K562 (cell line): ENCODE measurements at regions not wholly inside any gene's neighbourhood (a gene's known extent, or its start where the extent isn't known, plus 50 kb on each side); places are given as distances from the start of the nearest gene placed in this dataset.

Experiments
- BDP1 ChIP-seq: IDR thresholded peaks from 3 replicates; pipeline ENCODE4 v1.6.1; 2011; ENCODE audit not compliant: insufficient read length, insufficient read depth
- BHLHE40 ChIP-seq: IDR thresholded peaks from 2 replicates; pipeline ENCODE4 v1.6.1; 2011; ENCODE audit warnings: low read length, improper control_type of control experiment
- CHD1 ChIP-seq: fragments of 200-600 bp; sonication (generic); IDR thresholded peaks from one replicate; pipeline ENCODE4 v1.6.1; 2012; ENCODE audit warnings: mild to moderate bottlenecking, moderate library complexity, low read length, inconsistent platforms
- EZH2 ChIP-seq: IDR thresholded peaks from 2 replicates; pipeline ENCODE4 v1.6.1; 2012; ENCODE audit warnings: low read depth, mild to moderate bottlenecking, inconsistent platforms, low read length, borderline replicate concordance
- FOXM1 ChIP-seq, 2 experiments: fragments of 450-650 bp in 1 of 2; sonication (generic) in 1 of 2; formaldehyde crosslinking in 1 of 2; IDR thresholded peaks; 2 replicates each; pipeline versions ENCODE4 v1.6.1 to v1.9.0; 2017 to 2022; ENCODE audit warnings: low read depth in 2 of 2, mild to moderate bottlenecking in 2 of 2, missing genetic modification reagents in 1 of 2, moderate library complexity in 1 of 2
- KDM5B ChIP-seq: fragments of 200-600 bp; sonication (generic); IDR thresholded peaks from 2 replicates; pipeline ENCODE4 v1.6.1; 2012; ENCODE audit warnings: low read depth, mild to moderate bottlenecking, moderate library complexity, low read length, control low read depth, inconsistent platforms; ENCODE audit not compliant: insufficient replicate concordance
- MXI1 ChIP-seq: IDR thresholded peaks from 2 replicates; pipeline ENCODE4 v1.6.1; 2011; ENCODE audit warnings: low read depth, mild to moderate bottlenecking, improper control_type of control experiment, low read length
- TBP ChIP-seq: optimal IDR thresholded peaks from 2 replicates; pipeline ENCODE3; 2011; ENCODE audit warnings: low read depth, low read length, improper control_type of control experiment
- YY1 ChIP-seq, 3 experiments: IDR thresholded peaks; 2 replicates each; pipeline ENCODE4 v1.6.1; 2011; ENCODE audit warnings: low read length in 2 of 3, mild to moderate bottlenecking in 2 of 3, moderate library complexity in 2 of 3, borderline replicate concordance in 1 of 3, control low read depth in 1 of 3, low read depth in 1 of 3; ENCODE audit not compliant: insufficient read depth in 3 of 3, insufficient replicate concordance in 2 of 3, control insufficient read depth in 1 of 3, insufficient read length in 1 of 3; ENCODE audit errors: extremely low read depth in 1 of 3
- ZNF699 ChIP-seq: fragments of 250-450 bp; sonication (Bioruptor Pico); IDR thresholded peaks from 2 replicates; pipeline ENCODE4 v1.8.0; 2021; ENCODE audit warnings: mild to moderate bottlenecking, moderate library complexity; ENCODE audit not compliant: insufficient replicate concordance
- ZNF75A ChIP-seq: fragments of 450-650 bp; formaldehyde crosslinking; IDR thresholded peaks from 2 replicates; pipeline ENCODE4 v1.4.0; 2020; ENCODE audit warnings: mild to moderate bottlenecking
- TF ChIP-seq, protein P1 (sequence below), 3 experiments: IDR thresholded peaks in 2 of 3; conservative IDR thresholded peaks in 1 of 3; 2 replicates each; pipeline ENCODE4 v1.5.1; 2011 to 2012; ENCODE audit warnings: low read length in 3 of 3, mild to moderate bottlenecking in 3 of 3, control low read depth in 2 of 3, improper control_type of control experiment in 1 of 3, inconsistent platforms in 1 of 3, low read depth in 1 of 3, mixed read lengths in 1 of 3, moderate library complexity in 1 of 3; ENCODE audit not compliant: insufficient read depth in 2 of 3

- no peak for TF ChIP-seq TBP
- no peak for TF ChIP-seq ZNF699 (CRISPR knock-in tag)
- no peak for TF ChIP-seq ZNF75A
- TF ChIP-seq EZH2 = no peak
- no peak for TF ChIP-seq MXI1
- TF ChIP-seq CHD1 = no peak
- TF ChIP-seq BDP1 = no peak
- TF ChIP-seq, protein P1, sequence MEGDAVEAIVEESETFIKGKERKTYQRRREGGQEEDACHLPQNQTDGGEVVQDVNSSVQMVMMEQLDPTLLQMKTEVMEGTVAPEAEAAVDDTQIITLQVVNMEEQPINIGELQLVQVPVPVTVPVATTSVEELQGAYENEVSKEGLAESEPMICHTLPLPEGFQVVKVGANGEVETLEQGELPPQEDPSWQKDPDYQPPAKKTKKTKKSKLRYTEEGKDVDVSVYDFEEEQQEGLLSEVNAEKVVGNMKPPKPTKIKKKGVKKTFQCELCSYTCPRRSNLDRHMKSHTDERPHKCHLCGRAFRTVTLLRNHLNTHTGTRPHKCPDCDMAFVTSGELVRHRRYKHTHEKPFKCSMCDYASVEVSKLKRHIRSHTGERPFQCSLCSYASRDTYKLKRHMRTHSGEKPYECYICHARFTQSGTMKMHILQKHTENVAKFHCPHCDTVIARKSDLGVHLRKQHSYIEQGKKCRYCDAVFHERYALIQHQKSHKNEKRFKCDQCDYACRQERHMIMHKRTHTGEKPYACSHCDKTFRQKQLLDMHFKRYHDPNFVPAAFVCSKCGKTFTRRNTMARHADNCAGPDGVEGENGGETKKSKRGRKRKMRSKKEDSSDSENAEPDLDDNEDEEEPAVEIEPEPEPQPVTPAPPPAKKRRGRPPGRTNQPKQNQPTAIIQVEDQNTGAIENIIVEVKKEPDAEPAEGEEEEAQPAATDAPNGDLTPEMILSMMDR (IDR thresholded peaks at IDR 0.05 in 2 of 3, conservative IDR thresholded peaks at IDR 0.05 in 1 of 3; ENCODE audit: insufficient read depth in 2 of 3, low read depth in 1 of 3, low read length in 3 of 3) = no peak
- no peak for TF ChIP-seq BHLHE40
- no peak for TF ChIP-seq KDM5B
- TF ChIP-seq FOXM1 (IDR thresholded peaks at IDR 0.05; ENCODE audit: low read depth) = no peak
- TF ChIP-seq FOXM1 (CRISPR knock-in tag; IDR thresholded peaks at IDR 0.05; ENCODE audit: low read depth) = no peak
- TF ChIP-seq YY1 (IDR thresholded peaks at IDR 0.05; ENCODE audit: borderline replicate concordance in 1 of 3, control insufficient read depth in 1 of 3, extremely low read depth in 1 of 3, insufficient read depth in 3 of 3, insufficient read length in 1 of 3, insufficient replicate concordance in 2 of 3, low read depth in 1 of 3, low read length in 2 of 3) = no peak
These were observed 84.8 kb downstream of the MRM1 start for GRCh38 chr17:36686123-36686669.
